Uterus (tissue), 2 donors: ENCODE measurements at regions not wholly inside any gene's neighbourhood (a gene's known extent, or its start where the extent isn't known, plus 50 kb on each side); places are given as distances from the start of the nearest gene placed in this dataset.

Experiments
- CTCF ChIP-seq, 4 experiments: fragments of 200-600 bp in 2 of 4; fragments of 450-650 bp in 2 of 4; sonication (generic) in 2 of 4; IDR thresholded peaks; one replicate each; pipeline ENCODE4 v1.5.1; 2016 to 2019; ENCODE audit warnings: antibody characterized with exemption in 4 of 4, mild to moderate bottlenecking in 2 of 4, moderate library complexity in 1 of 4
- POLR2A ChIP-seq, 2 donors: fragments of 450-650 bp; IDR thresholded peaks; one replicate each; pipeline ENCODE4 v1.6.1; 2016; ENCODE audit warnings: antibody characterized with exemption in 2 of 2, mild to moderate bottlenecking in 1 of 2, moderate library complexity in 1 of 2

- no peak for TF ChIP-seq CTCF (IDR thresholded peaks at IDR 0.05)
- TF ChIP-seq POLR2A (IDR thresholded peaks at IDR 0.05): no peak
These were observed 172.3 kb downstream of the RWDD3 start for GRCh38 chr1:95406279-95406678.
